ENCODE measurements at regions not wholly inside any gene's neighbourhood (a gene's known extent, or its start where the extent isn't known, plus 50 kb on each side); places are given as distances from the start of the nearest gene placed in this dataset.

- no peaks in the 10 kb centered on the region for H3K9me3 ChIP-seq (ENCODE audit: control insufficient read depth, insufficient read depth, low read depth, low read length)
- H3K4me1 ChIP-seq (ENCODE audit: control insufficient read depth, extremely low read depth, insufficient read depth, low read length), result peaks cover 8% of the 10 kb centered on the region
- H4K20me1 ChIP-seq (ENCODE audit: control insufficient read depth, extremely low read depth, insufficient read depth, low read length), result no peaks in the 10 kb centered on the region
- H3K79me2 ChIP-seq (ENCODE audit: control insufficient read depth, insufficient read depth, low read length), result no peaks in the 10 kb centered on the region
- peak; percentile 76 to 91 for DNase-seq (ENCODE audit: low read depth in 2 of 2)
- no peaks in the 10 kb centered on the region for H3K27me3 ChIP-seq (ENCODE audit: control insufficient read depth, insufficient read depth, low read length)
- no peak overlapping the region for H3K4me2 ChIP-seq (ENCODE audit: extremely low read depth, insufficient read depth, low read length)
- TF ChIP-seq EZH2 (IDR thresholded peaks at IDR 0.05; ENCODE audit: low read length, missing control alignments) (no peak), CTCF (conservative IDR thresholded peaks at IDR 0.05 in 1 of 2, IDR thresholded peaks at IDR 0.05 in 1 of 2; ENCODE audit: low read depth in 1 of 2, low read length in 2 of 2) (no peak)
- H3K27ac ChIP-seq (ENCODE audit: insufficient read depth, low read length), result peak overlapping the region; percentile 48
- no peak overlapping the region for H2AFZ ChIP-seq (ENCODE audit: low read length)
- H3K4me3 ChIP-seq (replicated peaks in 1 of 4; ENCODE audit: control extremely low read depth in 1 of 4, insufficient read depth in 1 of 4, low read depth in 3 of 4, low read length in 4 of 4), result no peak overlapping the region
- H3K36me3 ChIP-seq (ENCODE audit: control insufficient read depth, insufficient read depth, low read length), result no peaks in the 10 kb centered on the region
- no peak overlapping the region for H3K9ac ChIP-seq (ENCODE audit: insufficient read depth, low read length)
Observed at GRCh38 chr13:39876258-39876657, 220.8 kb downstream of the COG6 start.

GRCh38 chr13:39877134-39877533 is 221.7 kb downstream of the COG6 start:
- H3K4me2 ChIP-seq (ENCODE audit: extremely low read depth, insufficient read depth, low read length), result no peak overlapping the region
- no peak for TF ChIP-seq CTCF (conservative IDR thresholded peaks at IDR 0.05 in 1 of 2, IDR thresholded peaks at IDR 0.05 in 1 of 2; ENCODE audit: low read depth in 1 of 2, low read length in 2 of 2)
- no peak for TF ChIP-seq EZH2 (IDR thresholded peaks at IDR 0.05; ENCODE audit: low read length, missing control alignments)
- no peaks in the 10 kb centered on the region for H3K36me3 ChIP-seq (ENCODE audit: control insufficient read depth, insufficient read depth, low read length)
- no peak for DNase-seq (ENCODE audit: low read depth in 2 of 2)
- H3K79me2 ChIP-seq (ENCODE audit: control insufficient read depth, insufficient read depth, low read length), result no peaks in the 10 kb centered on the region
- peak overlapping the region; percentile 42 for H3K27ac ChIP-seq (ENCODE audit: insufficient read depth, low read length)
- H4K20me1 ChIP-seq (ENCODE audit: control insufficient read depth, extremely low read depth, insufficient read depth, low read length), result no peaks in the 10 kb centered on the region
- H3K4me3 ChIP-seq (replicated peaks in 1 of 4; ENCODE audit: control extremely low read depth in 1 of 4, insufficient read depth in 1 of 4, low read depth in 3 of 4, low read length in 4 of 4), result no peak overlapping the region
- H3K9me3 ChIP-seq (ENCODE audit: control insufficient read depth, insufficient read depth, low read depth, low read length), result no peaks in the 10 kb centered on the region
- H2AFZ ChIP-seq (ENCODE audit: low read length), result peak overlapping the region; percentile 8
- no peak overlapping the region for H3K9ac ChIP-seq (ENCODE audit: insufficient read depth, low read length)
- peaks cover 8% of the 10 kb centered on the region for H3K4me1 ChIP-seq (ENCODE audit: control insufficient read depth, extremely low read depth, insufficient read depth, low read length)
- no peaks in the 10 kb centered on the region for H3K27me3 ChIP-seq (ENCODE audit: control insufficient read depth, insufficient read depth, low read length)

- DNase-seq (ENCODE audit: low read depth in 2 of 2), result no peak
- no peak overlapping the region for H3K4me3 ChIP-seq (replicated peaks in 1 of 4; ENCODE audit: control extremely low read depth in 1 of 4, insufficient read depth in 1 of 4, low read depth in 3 of 4, low read length in 4 of 4)
- H3K36me3 ChIP-seq (ENCODE audit: control insufficient read depth, insufficient read depth, low read length), result no peaks in the 10 kb centered on the region
- TF ChIP-seq EZH2 (IDR thresholded peaks at IDR 0.05; ENCODE audit: low read length, missing control alignments) (no peak), CTCF (conservative IDR thresholded peaks at IDR 0.05 in 1 of 2, IDR thresholded peaks at IDR 0.05 in 1 of 2; ENCODE audit: low read depth in 1 of 2, low read length in 2 of 2) (no peak)
- H3K27ac ChIP-seq (ENCODE audit: insufficient read depth, low read length), result no peak overlapping the region
- peaks cover 8% of the 10 kb centered on the region for H3K4me1 ChIP-seq (ENCODE audit: control insufficient read depth, extremely low read depth, insufficient read depth, low read length)
- H3K4me2 ChIP-seq (ENCODE audit: extremely low read depth, insufficient read depth, low read length), result no peak overlapping the region
- H3K9ac ChIP-seq (ENCODE audit: insufficient read depth, low read length), result no peak overlapping the region
- no peak overlapping the region for H2AFZ ChIP-seq (ENCODE audit: low read length)
- H4K20me1 ChIP-seq (ENCODE audit: control insufficient read depth, extremely low read depth, insufficient read depth, low read length), result no peaks in the 10 kb centered on the region
- no peaks in the 10 kb centered on the region for H3K9me3 ChIP-seq (ENCODE audit: control insufficient read depth, insufficient read depth, low read depth, low read length)
- H3K79me2 ChIP-seq (ENCODE audit: control insufficient read depth, insufficient read depth, low read length), result no peaks in the 10 kb centered on the region
- no peaks in the 10 kb centered on the region for H3K27me3 ChIP-seq (ENCODE audit: control insufficient read depth, insufficient read depth, low read length)
Observed at GRCh38 chr13:39879286-39880035, 224.0 kb downstream of the COG6 start.

Data from fibroblast of lung (primary cell).